SK-N-SH treated with all-trans-retinoic acid at 6 μM for 48 hours (cell line): ENCODE measurements at regions not wholly inside any gene's neighbourhood (a gene's known extent, or its start where the extent isn't known, plus 50 kb on each side); places are given as distances from the start of the nearest gene placed in this dataset.

Experiments used
- ARNTL ChIP-seq: fragments of 450-650 bp; formaldehyde crosslinking; IDR thresholded peaks from 2 replicates; pipeline ENCODE4 v1.5.0; 2020; ENCODE audit warnings: low read depth, mild to moderate bottlenecking, moderate library complexity, borderline replicate concordance
- BACH2 ChIP-seq: fragments of 250-450 bp; sonication (Bioruptor Pico); IDR thresholded peaks from 2 replicates; pipeline ENCODE4 v1.9.0; 2021; ENCODE audit warnings: mild to moderate bottlenecking, borderline replicate concordance
- CREB5 ChIP-seq: fragments of 250-450 bp; sonication (Bioruptor Pico); IDR thresholded peaks from 2 replicates; pipeline ENCODE4 v1.5.1; 2020; ENCODE audit warnings: low read depth, mild to moderate bottlenecking, moderate library complexity
- POU6F1 ChIP-seq: fragments of 250-450 bp; sonication (Bioruptor Pico); IDR thresholded peaks from 2 replicates; pipeline ENCODE4 v1.8.0; 2021; ENCODE audit warnings: low read depth, mild to moderate bottlenecking, moderate library complexity, borderline replicate concordance
- ZFP3 ChIP-seq: fragments of 250-450 bp; sonication (Bioruptor Pico); IDR thresholded peaks from 2 replicates; pipeline ENCODE4 v1.5.0; 2020; ENCODE audit warnings: mild to moderate bottlenecking, moderate library complexity
- ZFP30 ChIP-seq: fragments of 450-650 bp; formaldehyde crosslinking; IDR thresholded peaks from 2 replicates; pipeline ENCODE4 v1.5.0; 2022; ENCODE audit warnings: mild to moderate bottlenecking, moderate library complexity
- ZNF8 ChIP-seq: fragments of 450-650 bp; formaldehyde crosslinking; IDR thresholded peaks from 2 replicates; pipeline ENCODE4 v1.5.0; 2020; ENCODE audit warnings: mild to moderate bottlenecking, moderate library complexity

GRCh38 chr5:38728029-38728428 is 117.8 kb upstream of the OSMR start:
- TF ChIP-seq CREB5 (CRISPR knock-in tag) (no peak), ARNTL (CRISPR knock-in tag) (no peak), ZNF8 (CRISPR knock-in tag) (no peak), ZFP3 (CRISPR knock-in tag) (no peak), BACH2 (CRISPR knock-in tag) (no peak), ZFP30 (CRISPR knock-in tag) (no peak), POU6F1 (CRISPR knock-in tag) (no peak)
